ENCODE measurements at regions not wholly inside any gene's neighbourhood (a gene's known extent, or its start where the extent isn't known, plus 50 kb on each side); places are given as distances from the start of the nearest gene placed in this dataset.

DNA sequence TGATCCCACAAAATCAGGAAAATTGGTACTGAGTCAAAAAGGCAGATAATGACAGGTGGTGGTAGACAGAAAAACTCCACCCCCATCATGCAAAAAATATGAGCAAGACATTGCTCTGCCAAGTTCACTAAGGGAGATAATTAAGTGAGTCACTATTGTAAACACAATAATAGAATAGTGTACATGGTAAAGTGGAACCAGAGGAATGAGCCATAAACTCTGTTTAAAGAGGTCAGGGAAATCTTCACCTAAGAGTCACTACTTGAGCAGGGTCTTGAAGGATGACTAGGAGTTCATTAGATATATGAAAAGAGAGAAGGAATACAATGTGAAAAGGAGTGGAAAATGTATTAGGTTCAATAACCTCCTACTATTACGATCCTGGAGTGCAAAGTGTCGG, 213.4 kb upstream of the PEX5L start:
- TF ChIP-seq, protein P1, sequence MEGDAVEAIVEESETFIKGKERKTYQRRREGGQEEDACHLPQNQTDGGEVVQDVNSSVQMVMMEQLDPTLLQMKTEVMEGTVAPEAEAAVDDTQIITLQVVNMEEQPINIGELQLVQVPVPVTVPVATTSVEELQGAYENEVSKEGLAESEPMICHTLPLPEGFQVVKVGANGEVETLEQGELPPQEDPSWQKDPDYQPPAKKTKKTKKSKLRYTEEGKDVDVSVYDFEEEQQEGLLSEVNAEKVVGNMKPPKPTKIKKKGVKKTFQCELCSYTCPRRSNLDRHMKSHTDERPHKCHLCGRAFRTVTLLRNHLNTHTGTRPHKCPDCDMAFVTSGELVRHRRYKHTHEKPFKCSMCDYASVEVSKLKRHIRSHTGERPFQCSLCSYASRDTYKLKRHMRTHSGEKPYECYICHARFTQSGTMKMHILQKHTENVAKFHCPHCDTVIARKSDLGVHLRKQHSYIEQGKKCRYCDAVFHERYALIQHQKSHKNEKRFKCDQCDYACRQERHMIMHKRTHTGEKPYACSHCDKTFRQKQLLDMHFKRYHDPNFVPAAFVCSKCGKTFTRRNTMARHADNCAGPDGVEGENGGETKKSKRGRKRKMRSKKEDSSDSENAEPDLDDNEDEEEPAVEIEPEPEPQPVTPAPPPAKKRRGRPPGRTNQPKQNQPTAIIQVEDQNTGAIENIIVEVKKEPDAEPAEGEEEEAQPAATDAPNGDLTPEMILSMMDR (IDR thresholded peaks at IDR 0.05) = no peak
- TF ChIP-seq EP300 (IDR thresholded peaks at IDR 0.05; ENCODE audit: low read depth) (no peak), POLR2AphosphoS5 (IDR thresholded peaks at IDR 0.05) (no peak), POLR2A (IDR thresholded peaks at IDR 0.05) (no peak)
- Histone ChIP-seq H3K27me3 (no peaks in the 10 kb centered on the region), H3K4me1 (no peaks in the 10 kb centered on the region), H3K27ac (no peak overlapping the region), H3K36me3 (no peaks in the 10 kb centered on the region), H3K9me3 (peaks cover 0 to 3% of the 10 kb centered on the region in 2 donors), H3K4me3 (no peak overlapping the region)
- WGBS, 2 donors (ENCODE audit: low coverage in 1 of 2) = 72 to 83% methylated on average over 2 of the region's 2 CpGs
- in situ Hi-C loops (cut with MboI; ENCODE audit: low pct_ligation_motif_present in 1 of 4, low pct_unique_long_range_greater_than_20kb in 1 of 4, low sequenced_read_pairs in 3 of 4) = no loop called here
- no peak for DNase-seq
- intact Hi-C loops (cut with DNase I; ENCODE audit: low total_unique reads) = no loop called here

DNA sequence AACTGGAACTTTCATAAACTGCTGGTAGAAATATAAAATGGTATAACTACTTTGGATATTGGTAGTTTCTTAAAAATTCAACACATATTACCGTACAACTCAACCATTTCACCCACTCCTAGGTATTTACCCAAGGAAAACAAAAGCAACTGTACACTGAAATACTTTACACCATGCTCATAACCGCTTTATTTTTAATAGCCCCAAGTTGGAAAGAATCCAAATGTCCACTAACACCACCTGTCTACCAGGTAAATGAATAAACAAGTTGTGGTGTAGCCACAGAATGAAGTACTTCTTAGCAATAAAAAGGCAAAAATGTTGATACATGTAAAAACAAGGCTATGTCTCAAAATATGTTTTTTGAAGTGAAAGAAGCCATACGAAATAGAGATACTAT, 215.9 kb upstream of the PEX5L start:
- 44 to 55% methylated on average over 3 of the region's 3 CpGs for WGBS, 2 donors (ENCODE audit: low coverage in 1 of 2)
- no peaks in the 10 kb centered on the region for H3K4me1 ChIP-seq
- in situ Hi-C loops (cut with MboI; ENCODE audit: low pct_ligation_motif_present in 1 of 4, low pct_unique_long_range_greater_than_20kb in 1 of 4, low sequenced_read_pairs in 3 of 4) (no loop called here), intact Hi-C loops (cut with DNase I; ENCODE audit: low total_unique reads) (no loop called here)
- no peak for DNase-seq
- H3K4me3 ChIP-seq = no peak overlapping the region
- no peak overlapping the region for H3K27ac ChIP-seq
- no peak for TF ChIP-seq EP300 (IDR thresholded peaks at IDR 0.05; ENCODE audit: low read depth)
- TF ChIP-seq POLR2A (IDR thresholded peaks at IDR 0.05) = no peak
- TF ChIP-seq POLR2AphosphoS5 (IDR thresholded peaks at IDR 0.05) = no peak
- TF ChIP-seq, protein P1 (IDR thresholded peaks at IDR 0.05) = no peak
- peaks cover 0 to 3% of the 10 kb centered on the region in 2 donors for H3K9me3 ChIP-seq
- H3K36me3 ChIP-seq = no peaks in the 10 kb centered on the region
- no peaks in the 10 kb centered on the region for H3K27me3 ChIP-seq

DNA sequence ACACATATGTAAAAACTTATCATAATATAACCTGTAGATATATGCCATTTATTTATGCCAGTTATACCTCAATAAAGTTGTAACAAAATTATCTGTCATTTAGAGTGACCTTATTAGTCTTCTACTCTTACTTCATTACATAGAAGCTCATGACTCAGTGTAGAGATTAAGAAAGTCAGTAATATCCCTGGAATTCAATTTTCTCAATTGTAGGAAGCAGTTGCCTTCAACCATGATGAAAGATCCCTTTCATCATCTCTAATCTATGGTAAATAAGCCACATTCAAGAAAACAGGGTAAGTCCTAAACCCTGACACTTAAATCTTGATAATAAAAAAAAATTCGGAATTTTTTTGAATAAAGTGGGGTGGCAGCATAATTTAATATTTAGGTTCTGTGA, 216.5 kb upstream of the PEX5L start:
- in situ Hi-C loops (cut with MboI; ENCODE audit: low pct_ligation_motif_present in 1 of 4, low pct_unique_long_range_greater_than_20kb in 1 of 4, low sequenced_read_pairs in 3 of 4) (no loop called here), intact Hi-C loops (cut with DNase I; ENCODE audit: low total_unique reads) (no loop called here)
- Histone ChIP-seq H3K36me3 (no peaks in the 10 kb centered on the region), H3K4me3 (no peak overlapping the region), H3K27ac (no peak overlapping the region), H3K9me3 (peaks cover 0 to 3% of the 10 kb centered on the region in 2 donors), H3K4me1 (no peaks in the 10 kb centered on the region), H3K27me3 (no peaks in the 10 kb centered on the region)
- TF ChIP-seq EP300 (IDR thresholded peaks at IDR 0.05; ENCODE audit: low read depth) (no peak), POLR2AphosphoS5 (IDR thresholded peaks at IDR 0.05) (no peak), POLR2A (IDR thresholded peaks at IDR 0.05) (no peak)
- TF ChIP-seq, protein P1 (IDR thresholded peaks at IDR 0.05) = no peak
- DNase-seq = no peak
- 54 to 56% methylated on average over 1 of the region's 1 CpG for WGBS, 2 donors (ENCODE audit: low coverage in 1 of 2)

DNA sequence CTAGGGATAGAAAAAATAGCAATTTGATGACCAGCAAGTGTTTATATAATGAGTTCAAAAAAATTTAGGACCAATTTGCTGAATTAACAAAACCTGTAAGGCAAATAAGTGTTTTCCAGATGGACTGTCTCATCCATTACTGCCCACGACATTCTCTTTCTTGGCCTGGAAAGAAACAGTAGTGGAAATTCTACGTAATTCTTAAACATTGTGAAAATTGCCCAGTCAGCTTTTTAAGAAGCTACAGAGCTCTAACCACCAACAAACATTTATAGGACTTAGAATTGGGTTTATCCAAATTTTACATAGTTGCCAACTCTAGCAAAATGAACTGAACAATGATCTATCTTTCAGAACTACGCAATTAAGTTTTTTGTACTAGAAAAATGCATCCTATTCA, 227.7 kb upstream of the PEX5L start:
- no peak for DNase-seq
- Histone ChIP-seq H3K36me3 (no peaks in the 10 kb centered on the region), H3K4me3 (no peak overlapping the region), H3K4me1 (no peaks in the 10 kb centered on the region), H3K9me3 (peaks cover 11 to 14% of the 10 kb centered on the region in 2 donors), H3K27me3 (no peaks in the 10 kb centered on the region), H3K27ac (no peak overlapping the region)
- in situ Hi-C loops (cut with MboI; ENCODE audit: low pct_ligation_motif_present in 1 of 4, low pct_unique_long_range_greater_than_20kb in 1 of 4, low sequenced_read_pairs in 3 of 4) = no loop called here
- intact Hi-C loops (cut with DNase I; ENCODE audit: low total_unique reads) = no loop called here
- TF ChIP-seq POLR2A (IDR thresholded peaks at IDR 0.05) (no peak), EP300 (IDR thresholded peaks at IDR 0.05; ENCODE audit: low read depth) (no peak), POLR2AphosphoS5 (IDR thresholded peaks at IDR 0.05) (no peak)
- TF ChIP-seq, protein P1 (IDR thresholded peaks at IDR 0.05) = no peak
- WGBS, 2 donors (ENCODE audit: low coverage in 1 of 2) = 66 to 74% methylated on average over 3 of the region's 3 CpGs
